ENCODE measurements at regions not wholly inside any gene's neighbourhood (a gene's known extent, or its start where the extent isn't known, plus 50 kb on each side); places are given as distances from the start of the nearest gene placed in this dataset.

DNA sequence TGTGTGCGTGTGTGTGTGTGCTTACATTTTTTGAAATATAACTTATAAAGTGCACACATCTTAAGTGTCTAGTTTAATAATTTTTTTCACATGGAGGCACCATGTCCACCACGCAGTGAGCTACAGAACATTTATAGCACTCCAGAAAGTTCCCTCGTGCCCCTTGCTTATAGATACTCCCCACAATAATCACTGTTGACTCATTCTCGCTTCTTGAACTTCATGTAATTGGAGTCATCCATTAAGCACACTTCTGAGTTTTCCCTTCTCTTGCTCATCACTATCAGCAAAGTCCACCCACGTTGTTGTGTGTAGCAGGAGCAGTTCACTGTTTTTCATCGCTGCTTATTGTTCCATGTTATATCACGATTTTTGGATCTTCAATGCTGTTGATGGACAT lies 78.4 kb upstream of the DISP3 start:
- Histone ChIP-seq H3K27me3 (ENCODE audit: control insufficient read depth, insufficient read depth, low read length) (peaks cover 2% of the 10 kb centered on the region; the same call in 1 of the 2 replicates), H3K4me3 (ENCODE audit: low read depth, low read length) (no peak overlapping the region), H3K36me3 (ENCODE audit: control insufficient read depth, insufficient read depth, low read length) (no peaks in the 10 kb centered on the region)
- ChIA-PET POLR2A (no interaction called here), CTCF (interaction anchor here (0.6 kb wide), 1 partner anchor 8 kb away, joined by 3 read pairs; no protein-coding TSS in a partner anchor)
- DNase-seq (ENCODE audit: low read depth) = no peak
- TF ChIP-seq, protein P1, sequence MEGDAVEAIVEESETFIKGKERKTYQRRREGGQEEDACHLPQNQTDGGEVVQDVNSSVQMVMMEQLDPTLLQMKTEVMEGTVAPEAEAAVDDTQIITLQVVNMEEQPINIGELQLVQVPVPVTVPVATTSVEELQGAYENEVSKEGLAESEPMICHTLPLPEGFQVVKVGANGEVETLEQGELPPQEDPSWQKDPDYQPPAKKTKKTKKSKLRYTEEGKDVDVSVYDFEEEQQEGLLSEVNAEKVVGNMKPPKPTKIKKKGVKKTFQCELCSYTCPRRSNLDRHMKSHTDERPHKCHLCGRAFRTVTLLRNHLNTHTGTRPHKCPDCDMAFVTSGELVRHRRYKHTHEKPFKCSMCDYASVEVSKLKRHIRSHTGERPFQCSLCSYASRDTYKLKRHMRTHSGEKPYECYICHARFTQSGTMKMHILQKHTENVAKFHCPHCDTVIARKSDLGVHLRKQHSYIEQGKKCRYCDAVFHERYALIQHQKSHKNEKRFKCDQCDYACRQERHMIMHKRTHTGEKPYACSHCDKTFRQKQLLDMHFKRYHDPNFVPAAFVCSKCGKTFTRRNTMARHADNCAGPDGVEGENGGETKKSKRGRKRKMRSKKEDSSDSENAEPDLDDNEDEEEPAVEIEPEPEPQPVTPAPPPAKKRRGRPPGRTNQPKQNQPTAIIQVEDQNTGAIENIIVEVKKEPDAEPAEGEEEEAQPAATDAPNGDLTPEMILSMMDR (IDR thresholded peaks at IDR 0.05; ENCODE audit: insufficient read depth, low read depth, low read length) = no peak

DNA sequence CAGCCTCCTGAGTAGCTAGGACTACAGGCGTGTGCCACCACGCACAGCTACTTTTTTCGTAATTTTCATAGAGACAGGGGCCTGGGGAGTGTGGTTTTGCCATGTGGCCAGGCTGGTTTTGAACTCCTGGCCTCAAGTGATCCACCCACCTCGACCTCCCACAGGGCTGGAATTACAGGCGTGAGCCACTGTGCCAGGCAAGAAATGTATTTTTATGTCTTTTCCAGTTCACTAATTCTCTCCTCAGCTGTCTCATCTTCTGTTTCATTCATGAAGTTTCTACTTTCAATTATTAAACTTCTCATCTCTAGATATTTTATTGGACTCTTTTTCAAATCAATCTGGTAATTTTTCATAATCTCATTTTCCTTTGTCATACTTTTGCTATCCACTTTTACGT lies 72.1 kb upstream of the DISP3 start:
- Histone ChIP-seq H3K27me3 (ENCODE audit: control insufficient read depth, insufficient read depth, low read length) (no peaks in the 10 kb centered on the region; the same call in none of the 2 replicates), H3K4me3 (ENCODE audit: low read depth, low read length) (no peak overlapping the region), H3K36me3 (ENCODE audit: control insufficient read depth, insufficient read depth, low read length) (no peaks in the 10 kb centered on the region)
- ChIA-PET POLR2A (no interaction called here), CTCF (no interaction called here)
- TF ChIP-seq, protein P1 (IDR thresholded peaks at IDR 0.05; ENCODE audit: insufficient read depth, low read depth, low read length) = no peak
- no peak for DNase-seq (ENCODE audit: low read depth)

- no peaks in the 10 kb centered on the region for H3K36me3 ChIP-seq (ENCODE audit: control insufficient read depth, insufficient read depth, low read length)
- POLR2A ChIA-PET = no interaction called here
- no peak for DNase-seq (ENCODE audit: low read depth)
- CTCF ChIA-PET = no interaction called here
- no peak overlapping the region for H3K4me3 ChIP-seq (ENCODE audit: low read depth, low read length)
- H3K27me3 ChIP-seq (ENCODE audit: control insufficient read depth, insufficient read depth, low read length) = no peaks in the 10 kb centered on the region; the same call in none of the 2 replicates
- TF ChIP-seq, protein P1 (IDR thresholded peaks at IDR 0.05; ENCODE audit: insufficient read depth, low read depth, low read length) = no peak
These were observed 71.5 kb upstream of the DISP3 start for GRCh38 chr1:11407301-11407994.

GRCh38 chr1:11412141-11412540 lies 66.8 kb upstream of the DISP3 start:
- H3K27me3 ChIP-seq (ENCODE audit: control insufficient read depth, insufficient read depth, low read length) = no peaks in the 10 kb centered on the region; the same call in none of the 2 replicates
- no peak overlapping the region for H3K4me3 ChIP-seq (ENCODE audit: low read depth, low read length)
- TF ChIP-seq, protein P1 (IDR thresholded peaks at IDR 0.05; ENCODE audit: insufficient read depth, low read depth, low read length) = no peak
- ChIA-PET CTCF (no interaction called here), POLR2A (no interaction called here)
- H3K36me3 ChIP-seq (ENCODE audit: control insufficient read depth, insufficient read depth, low read length) = no peaks in the 10 kb centered on the region
- no peak for DNase-seq (ENCODE audit: low read depth)

DNA sequence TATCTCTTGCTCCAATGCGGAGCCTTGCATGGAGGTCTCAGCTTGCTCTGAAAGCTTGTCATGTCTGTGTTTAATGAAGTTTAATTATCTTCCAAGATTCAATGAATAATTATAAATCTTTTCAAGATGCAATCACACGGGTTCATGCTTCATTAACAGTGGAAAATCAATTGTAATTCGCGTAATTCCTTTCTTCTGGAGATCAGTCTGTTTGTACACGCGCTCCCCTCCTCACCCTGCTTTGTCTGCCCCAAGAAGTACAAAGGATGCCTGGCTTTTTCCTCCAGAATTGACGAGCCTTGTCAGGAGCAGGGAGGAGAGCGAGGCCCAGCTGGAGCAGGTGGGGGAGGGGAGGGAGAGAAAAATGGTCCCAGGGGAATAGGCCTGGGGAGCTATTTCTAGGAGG lies 65.0 kb upstream of the DISP3 start:
- ChIA-PET CTCF (interaction anchor here (0.6 kb wide), 1 partner anchor 12 kb away, joined by 3 read pairs; no protein-coding TSS in a partner anchor), POLR2A (no interaction called here)
- Histone ChIP-seq H3K4me3 (ENCODE audit: low read depth, low read length) (no peak overlapping the region), H3K36me3 (ENCODE audit: control insufficient read depth, insufficient read depth, low read length) (no peaks in the 10 kb centered on the region), H3K27me3 (ENCODE audit: control insufficient read depth, insufficient read depth, low read length) (no peaks in the 10 kb centered on the region; the same call in none of the 2 replicates)
- DNase-seq (ENCODE audit: low read depth) = no peak
- TF ChIP-seq, protein P1 (IDR thresholded peaks at IDR 0.05; ENCODE audit: insufficient read depth, low read depth, low read length) = no peak

Measured in BJ (cell line).